ENCODE measurements at regions not wholly inside any gene's neighbourhood (a gene's known extent, or its start where the extent isn't known, plus 50 kb on each side); places are given as distances from the start of the nearest gene placed in this dataset.

GRCh38 chr9:134519375-134520070 lies 122.1 kb upstream of the COL5A1 start:
- ChIA-PET CTCF (no interaction called here), POLR2A (ENCODE audit: low non-redundant PET) (no interaction called here)
- DNase-seq (ENCODE audit: low spot score): no peak
- H3K27ac ChIP-seq: no peak overlapping the region
- TF ChIP-seq CTCF (conservative IDR thresholded peaks at IDR 0.05; ENCODE audit: low read depth): no peak

GRCh38 chr9:134521817-134522501 lies 119.6 kb upstream of the COL5A1 start:
- TF ChIP-seq CTCF (conservative IDR thresholded peaks at IDR 0.05; ENCODE audit: low read depth): no peak
- no peak for DNase-seq (ENCODE audit: low spot score)
- POLR2A ChIA-PET (ENCODE audit: low non-redundant PET): no interaction called here
- H3K27ac ChIP-seq: no peak overlapping the region
- CTCF ChIA-PET: interaction anchor here (0.6 to 0.7 kb wide), 5 partner anchors 40 to 371 kb away, joined by 3 to 6 read pairs (median 3); no protein-coding TSS in a partner anchor

GRCh38 chr9:134522502-134522848 lies 119.1 kb upstream of the COL5A1 start:
- CTCF ChIA-PET: interaction anchor here (0.6 to 0.7 kb wide), 2 partner anchors 117 to 206 kb away, joined by 3 to 4 read pairs; no protein-coding TSS in a partner anchor
- H3K27ac ChIP-seq: no peak overlapping the region
- POLR2A ChIA-PET (ENCODE audit: low non-redundant PET): no interaction called here
- DNase-seq (ENCODE audit: low spot score): no peak
- TF ChIP-seq CTCF (conservative IDR thresholded peaks at IDR 0.05; ENCODE audit: low read depth): no peak

GRCh38 chr9:134522976-134523375 lies 118.6 kb upstream of the COL5A1 start:
- CTCF ChIA-PET: no interaction called here
- DNase-seq (ENCODE audit: low spot score): no peak
- H3K27ac ChIP-seq: no peak overlapping the region
- POLR2A ChIA-PET (ENCODE audit: low non-redundant PET): no interaction called here
- no peak for TF ChIP-seq CTCF (conservative IDR thresholded peaks at IDR 0.05; ENCODE audit: low read depth)

GRCh38 chr9:134525070-134525815 lies 116.4 kb upstream of the COL5A1 start:
- no peak for DNase-seq (ENCODE audit: low spot score)
- H3K27ac ChIP-seq: no peak overlapping the region
- ChIA-PET CTCF (no interaction called here), POLR2A (ENCODE audit: low non-redundant PET) (no interaction called here)
- no peak for TF ChIP-seq CTCF (conservative IDR thresholded peaks at IDR 0.05; ENCODE audit: low read depth)

- CTCF ChIA-PET: interaction anchor here (0.6 kb wide), 1 partner anchor 23 kb away, joined by 4 read pairs; no protein-coding TSS in a partner anchor
- no peak for TF ChIP-seq CTCF (conservative IDR thresholded peaks at IDR 0.05; ENCODE audit: low read depth)
- H3K27ac ChIP-seq: no peak overlapping the region
- POLR2A ChIA-PET (ENCODE audit: low non-redundant PET): no interaction called here
- no peak for DNase-seq (ENCODE audit: low spot score)
Observed at GRCh38 chr9:134525841-134526583, 115.6 kb upstream of the COL5A1 start.
